NCI-H128 (cell line): ENCODE measurements at regions not wholly inside any gene's neighbourhood (a gene's known extent, or its start where the extent isn't known, plus 50 kb on each side); places are given as distances from the start of the nearest gene placed in this dataset.
"Not testable (repeated sequence)": the region's sequence is repeated elsewhere in the genome, so short reads cannot be mapped to it uniquely, and the experiment has no call there.

Experiments used
- DNase-seq: peaks from one replicate; lab custom pipeline; 2025; ENCODE audit not compliant: unreplicated experiment; lab: John Stamatoyannopoulos, UW

DNA sequence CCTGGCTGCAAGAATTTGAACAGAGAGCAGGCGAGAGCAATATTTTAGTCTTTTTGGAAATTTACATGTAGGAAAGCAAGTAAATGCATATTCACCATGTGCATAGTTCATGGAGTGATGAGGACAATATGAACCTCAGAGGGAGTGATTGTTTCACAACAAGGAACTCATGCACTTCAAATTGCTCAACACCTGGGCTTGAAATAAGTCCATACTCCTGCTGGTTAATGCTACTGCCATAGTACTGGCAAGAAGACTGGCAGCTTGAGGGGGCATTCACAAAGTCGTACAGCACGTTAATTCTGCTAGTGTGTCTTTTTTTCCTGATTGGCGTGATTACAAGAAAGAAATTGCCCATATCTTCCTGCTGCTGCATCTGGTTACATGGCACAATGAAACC, 267.6 kb downstream of the PCDH17 start:
- DNase-seq, result no peak

DNA sequence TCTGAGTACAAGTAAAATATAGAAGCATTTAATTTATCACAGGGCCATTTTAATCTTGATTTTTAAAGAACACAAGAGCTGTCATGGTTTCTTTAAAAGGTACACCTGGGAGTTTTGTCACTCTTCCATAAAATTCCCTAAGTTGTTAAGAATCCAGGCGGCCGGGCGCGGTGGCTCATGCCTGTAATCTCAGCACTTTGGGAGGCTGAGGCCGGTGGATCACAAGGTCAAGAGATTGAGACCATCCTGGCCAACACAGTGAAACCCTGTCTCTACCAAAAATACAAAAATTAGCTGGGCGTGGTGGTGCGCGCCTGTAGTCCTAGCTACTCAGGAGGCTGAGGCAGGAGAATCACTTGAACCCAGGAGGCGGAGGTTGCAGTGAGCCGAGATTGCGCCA, 278.3 kb downstream of the PCDH17 start:
- DNase-seq, result not testable (repeated sequence)

DNA sequence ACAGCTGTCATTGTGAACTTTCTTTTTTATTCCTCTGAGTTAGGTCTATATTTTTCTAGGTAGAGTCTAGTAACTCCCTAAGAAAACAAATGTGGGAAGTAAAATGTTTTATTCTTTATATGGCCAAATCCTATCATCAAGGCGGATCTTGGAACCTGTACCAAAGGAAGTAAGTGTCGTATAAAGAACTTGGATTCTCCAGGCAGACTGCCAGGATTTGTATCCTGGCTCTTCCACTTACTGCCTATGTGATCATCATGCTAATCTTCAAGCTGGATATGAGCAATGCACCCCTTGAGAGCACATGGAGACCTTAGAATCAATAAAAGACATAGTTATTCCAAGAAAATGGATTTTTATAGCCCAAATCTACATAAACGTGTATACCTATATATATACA, 286.5 kb downstream of the PCDH17 start:
- DNase-seq, result no peak

DNA sequence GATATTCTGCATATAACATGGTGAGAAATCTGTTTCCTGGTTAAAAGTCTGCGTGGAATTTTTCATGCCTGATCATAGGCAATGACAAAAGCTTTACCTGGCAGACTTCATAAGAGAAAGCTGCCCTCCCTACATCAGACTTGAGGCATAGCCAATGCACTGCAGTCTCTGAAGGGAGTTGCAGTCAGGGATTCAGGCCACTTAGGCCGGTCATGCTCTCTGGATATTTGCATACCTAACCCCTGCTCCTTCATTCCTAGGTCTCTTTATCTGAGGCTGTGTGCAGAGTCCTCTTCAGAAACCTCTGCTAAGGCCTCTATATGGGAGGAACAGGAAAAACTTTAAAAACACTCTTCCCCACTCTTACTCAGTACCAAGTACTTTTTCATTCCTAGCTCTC, 287.4 kb downstream of the PCDH17 start:
- no peak for DNase-seq

DNA sequence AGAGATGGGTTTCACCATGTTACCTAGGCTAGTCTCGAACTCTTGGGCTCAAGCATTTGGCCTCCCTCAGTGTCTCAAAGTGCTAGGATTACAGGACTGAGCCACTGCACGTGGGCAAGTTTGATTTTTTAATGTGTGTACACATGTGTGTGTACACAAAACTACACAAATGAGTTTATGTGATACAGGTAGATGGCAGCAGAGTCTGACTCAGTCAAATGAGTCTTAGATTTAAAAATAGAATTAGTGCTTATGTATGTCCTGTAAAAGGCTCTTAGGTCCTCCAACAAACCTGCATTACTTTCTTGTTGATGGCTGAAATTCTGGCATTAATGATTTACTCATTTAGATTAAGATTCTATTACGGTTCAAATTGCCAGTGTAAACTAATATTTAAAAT, 293.7 kb downstream of the PCDH17 start:
- DNase-seq, result no peak

DNA sequence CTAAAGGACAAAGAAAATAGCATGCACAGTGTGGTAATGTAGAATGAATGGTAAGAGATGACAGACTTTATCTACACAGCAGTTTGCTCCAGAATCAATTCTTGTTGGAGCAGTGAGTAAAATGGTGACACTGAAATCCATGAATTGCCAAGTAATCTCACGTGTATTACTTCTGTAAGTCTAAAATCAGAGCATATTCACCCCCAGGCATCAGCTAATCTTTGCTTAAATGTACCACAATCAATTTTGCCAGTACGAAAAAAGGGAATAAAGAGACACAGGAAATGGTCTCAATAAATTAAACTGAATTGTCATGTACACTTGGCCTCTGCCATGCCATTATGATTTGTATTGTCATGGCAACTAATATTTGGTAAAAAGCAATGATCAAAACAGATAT, 294.2 kb downstream of the PCDH17 start:
- DNase-seq, result no peak

DNA sequence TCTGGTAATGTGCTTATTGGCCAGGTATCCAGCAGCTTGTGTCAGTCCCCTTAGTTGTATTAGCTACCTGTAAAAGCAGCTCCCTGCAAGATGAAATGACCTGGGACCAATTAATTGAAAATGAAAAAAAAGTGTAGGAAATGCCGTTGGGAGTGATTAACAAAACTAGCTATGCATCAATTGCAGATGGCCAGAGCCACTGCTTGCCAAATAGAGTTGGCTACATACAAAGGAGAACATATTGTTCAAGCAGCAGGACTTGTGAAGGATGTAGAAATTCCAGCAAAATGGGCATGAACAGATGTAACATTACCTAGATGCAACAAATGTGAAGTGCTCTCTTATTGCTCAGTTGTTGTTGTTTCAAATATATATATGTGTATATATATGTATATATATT, 300.5 kb downstream of the PCDH17 start:
- DNase-seq, result no peak

DNA sequence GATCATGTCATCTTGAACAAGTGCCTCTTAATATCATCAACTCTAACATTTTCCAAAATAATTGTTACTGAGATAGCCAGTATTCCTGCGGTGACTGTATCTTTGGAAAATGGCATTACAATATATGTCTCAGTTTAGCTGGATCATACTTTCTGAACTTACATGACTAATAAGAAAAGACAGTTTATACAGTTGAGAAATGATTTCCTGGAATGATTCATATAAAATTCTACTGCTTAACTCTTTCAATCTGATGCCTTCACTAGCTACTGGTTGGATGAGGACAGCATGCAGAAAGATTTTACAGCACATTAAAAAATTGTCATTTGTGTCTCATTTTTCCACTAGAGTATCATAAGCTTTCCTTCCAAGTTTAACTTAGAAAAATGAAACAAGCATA, 302.1 kb downstream of the PCDH17 start:
- DNase-seq, result no peak

DNA sequence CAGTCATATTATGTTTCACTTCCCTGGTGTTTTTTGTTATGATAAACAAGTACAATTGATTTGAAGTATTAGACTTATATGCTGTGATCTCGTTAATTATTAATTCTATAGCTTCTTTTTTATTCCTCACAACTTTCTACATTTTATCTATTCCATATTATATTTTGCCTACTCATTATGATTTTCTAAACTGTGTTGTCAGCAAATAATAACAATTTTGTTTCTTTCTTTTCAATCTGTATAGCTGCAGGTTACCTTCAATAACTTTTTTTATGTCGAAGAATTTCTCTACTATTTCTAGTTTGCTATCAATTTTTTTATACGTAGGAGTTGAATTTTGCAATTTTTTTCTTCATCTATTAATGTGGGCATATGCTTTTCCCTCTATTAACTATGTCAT, 304.4 kb downstream of the PCDH17 start:
- DNase-seq, result no peak

DNA sequence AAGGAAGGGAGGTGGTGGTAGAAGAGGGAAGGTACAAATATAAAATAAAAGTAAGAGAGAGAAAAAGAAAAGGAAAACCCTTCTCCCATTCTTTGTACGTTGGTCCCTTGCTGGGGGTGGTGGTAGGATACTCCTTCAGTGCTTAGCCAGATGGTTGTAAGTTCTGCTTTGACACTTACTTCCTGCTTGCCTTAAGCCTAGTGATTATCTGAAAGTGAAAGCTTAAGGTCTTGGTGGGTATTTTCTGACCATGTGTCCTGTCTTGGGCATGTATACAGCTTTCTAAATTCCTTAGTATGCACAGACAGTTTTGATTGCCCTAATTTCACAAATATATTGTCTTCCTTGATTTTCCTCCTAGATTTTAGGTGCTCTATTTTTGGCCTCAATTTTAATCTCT, 314.8 kb downstream of the PCDH17 start:
- DNase-seq, result no peak

DNA sequence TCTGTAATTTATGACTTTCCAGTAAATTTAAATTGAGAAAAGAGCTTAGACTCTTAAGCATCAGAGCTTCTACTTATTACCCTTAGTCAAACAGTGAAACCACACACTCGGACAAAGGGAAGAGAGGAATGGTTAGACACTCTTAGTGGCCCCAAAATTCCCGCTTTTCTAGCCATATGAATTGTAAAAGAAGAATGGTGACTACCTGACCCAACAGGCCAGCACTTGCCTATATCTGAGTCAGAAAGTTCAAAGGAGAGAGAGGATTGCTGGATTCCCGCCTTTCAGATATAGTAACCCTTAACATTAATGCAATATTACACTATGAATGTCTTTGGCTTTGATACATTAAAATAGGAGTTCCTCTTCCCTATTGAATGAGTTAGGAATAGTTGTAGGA, 317.3 kb downstream of the PCDH17 start:
- no peak for DNase-seq

DNA sequence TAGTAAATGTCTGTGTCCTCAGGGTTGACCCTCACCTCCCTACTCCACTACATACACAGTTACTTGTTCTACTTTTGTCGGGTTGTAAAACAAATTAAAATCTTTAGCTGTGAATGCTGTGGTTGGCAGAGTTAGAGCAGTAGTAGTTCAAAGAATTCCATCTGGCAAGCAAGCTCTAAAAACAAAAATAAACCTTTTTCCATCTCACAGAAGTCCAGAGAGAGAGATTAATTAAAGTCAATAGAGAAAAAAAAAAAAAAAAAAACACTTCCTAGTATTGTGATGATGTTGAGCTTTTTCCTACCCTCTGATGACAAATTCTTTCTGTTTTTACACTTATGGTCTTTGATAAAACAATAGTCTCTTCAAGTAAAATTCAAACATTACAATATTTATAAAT, 338.4 kb downstream of the PCDH17 start:
- no peak for DNase-seq

DNA sequence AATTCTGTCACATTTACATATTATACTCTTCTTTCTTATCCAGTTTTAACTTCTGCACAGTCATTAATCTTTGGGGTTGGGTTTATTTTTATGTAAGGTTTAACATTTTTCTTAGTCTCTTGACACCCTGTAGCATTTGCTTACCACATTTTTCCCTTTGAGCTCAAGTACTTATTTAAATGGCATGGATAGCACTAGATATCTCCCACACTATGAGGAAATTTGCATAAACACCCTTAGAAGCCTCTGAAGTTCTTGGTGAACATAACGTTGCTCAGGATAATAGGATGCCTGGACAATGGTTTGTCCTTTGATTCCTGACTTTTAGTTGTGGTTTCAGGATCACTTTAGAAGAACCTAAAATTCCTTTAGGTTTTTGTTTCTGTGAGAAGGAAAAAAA, 338.9 kb downstream of the PCDH17 start:
- no peak for DNase-seq

DNA sequence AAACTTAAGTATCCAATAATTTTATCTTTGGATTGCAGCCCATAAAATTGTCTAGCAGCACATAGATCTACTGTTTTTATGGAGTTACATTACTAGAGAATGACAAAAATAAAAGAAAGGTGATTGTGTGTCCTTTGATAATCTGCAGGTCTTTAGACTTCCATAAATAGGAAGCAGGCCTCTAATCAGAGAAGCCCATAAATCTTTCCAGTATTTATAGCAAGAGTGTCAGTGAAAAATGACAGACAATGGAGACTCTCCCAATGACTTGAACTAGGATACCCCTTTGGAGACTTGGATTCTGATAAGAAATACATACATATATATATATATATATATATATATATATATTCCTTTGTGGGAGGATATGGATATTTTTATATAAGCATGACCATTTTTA, 351.2 kb downstream of the PCDH17 start:
- no peak for DNase-seq

DNA sequence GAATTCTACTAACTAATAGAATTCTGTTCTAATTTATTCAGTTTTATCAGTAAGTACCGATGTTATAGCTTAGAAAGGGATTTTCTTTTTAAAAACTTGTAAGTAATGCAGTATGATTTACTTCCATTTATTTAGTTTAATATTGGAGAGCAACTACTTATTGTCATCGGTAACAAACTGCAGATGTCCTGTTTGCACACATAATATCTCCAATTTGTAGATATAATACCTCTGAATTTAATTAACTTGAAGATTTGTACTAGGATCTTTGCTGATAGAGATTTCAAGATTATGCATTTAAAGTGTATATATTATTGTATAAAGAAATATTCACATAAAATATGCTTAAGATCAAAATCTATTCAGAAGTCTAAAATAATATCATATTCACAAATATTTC, 356.7 kb downstream of the PCDH17 start:
- no peak for DNase-seq

DNA sequence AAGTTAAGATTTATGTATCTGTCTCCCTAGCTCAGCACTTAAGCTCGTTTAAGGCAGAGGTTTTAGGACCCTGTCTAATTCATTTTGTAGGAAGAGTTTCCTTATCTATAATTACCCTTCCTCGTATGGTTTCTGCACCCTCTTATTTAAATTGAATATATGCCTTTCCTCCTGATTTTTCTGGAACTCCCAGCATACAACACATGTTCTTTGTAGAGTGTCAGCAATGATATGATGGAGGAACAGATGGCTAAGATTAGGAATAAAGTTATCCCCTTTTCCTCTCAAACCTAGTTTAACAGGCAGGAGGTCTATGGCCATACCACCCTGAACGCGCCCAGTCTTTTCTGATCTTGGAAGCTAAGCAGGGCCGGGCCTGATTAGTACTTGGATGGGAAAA, 359.5 kb downstream of the PCDH17 start:
- DNase-seq, result no peak

DNA sequence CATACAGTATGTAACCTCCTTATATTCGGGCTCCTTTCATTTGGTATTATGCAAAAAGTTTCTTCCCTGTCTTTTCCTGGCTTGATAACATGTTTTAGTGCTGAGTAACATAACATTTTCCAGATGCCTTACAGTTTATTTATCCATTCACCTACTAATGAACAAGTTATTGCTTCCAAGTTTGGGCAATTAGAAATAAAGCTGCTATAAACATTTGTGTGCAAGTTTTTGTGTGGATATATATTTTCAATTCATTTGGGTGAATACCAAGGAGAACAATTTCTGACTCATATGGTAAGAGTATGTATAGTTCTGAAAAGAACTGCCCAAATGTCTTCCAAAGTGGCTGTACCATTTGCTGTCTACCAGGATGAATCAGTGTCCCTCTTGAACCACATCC, 360.9 kb downstream of the PCDH17 start:
- DNase-seq, result no peak

DNA sequence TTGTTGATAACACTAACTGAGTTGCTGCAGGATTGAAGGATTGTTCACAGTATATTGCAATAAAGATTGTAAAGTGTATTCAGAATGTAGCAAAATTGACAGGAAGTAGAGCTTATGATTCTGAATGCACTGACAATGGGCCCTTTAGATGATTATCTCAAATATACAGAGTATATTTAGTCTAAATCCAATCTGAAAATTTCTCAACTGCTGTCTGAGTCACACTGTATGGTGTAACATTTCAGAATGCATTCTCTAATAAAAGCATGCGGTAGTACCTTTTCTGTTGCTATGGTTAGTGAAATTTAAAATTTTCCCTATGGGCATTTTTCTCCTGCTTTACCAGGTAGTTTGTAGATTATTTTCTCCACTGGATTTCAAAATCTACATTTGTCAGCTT, 365.2 kb downstream of the PCDH17 start:
- DNase-seq, result no peak

DNA sequence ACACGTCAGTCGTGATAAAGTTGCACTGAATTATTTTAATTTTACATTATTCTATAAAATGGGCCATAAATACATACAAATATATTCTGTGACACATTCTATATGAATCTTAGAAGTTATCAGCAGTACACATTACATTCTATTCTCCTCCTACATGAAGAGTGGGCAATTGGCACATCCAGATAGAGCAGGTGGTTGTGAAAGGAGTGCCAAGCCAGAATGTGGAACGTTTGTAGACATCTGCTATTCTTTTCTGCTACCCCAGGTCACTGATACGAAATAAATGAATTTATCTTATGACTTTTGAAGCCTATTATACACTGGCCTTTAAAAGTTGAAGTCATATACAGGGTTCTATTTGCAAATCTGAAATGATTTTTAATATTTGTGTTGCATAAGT, 373.2 kb downstream of the PCDH17 start:
- DNase-seq, result no peak

DNA sequence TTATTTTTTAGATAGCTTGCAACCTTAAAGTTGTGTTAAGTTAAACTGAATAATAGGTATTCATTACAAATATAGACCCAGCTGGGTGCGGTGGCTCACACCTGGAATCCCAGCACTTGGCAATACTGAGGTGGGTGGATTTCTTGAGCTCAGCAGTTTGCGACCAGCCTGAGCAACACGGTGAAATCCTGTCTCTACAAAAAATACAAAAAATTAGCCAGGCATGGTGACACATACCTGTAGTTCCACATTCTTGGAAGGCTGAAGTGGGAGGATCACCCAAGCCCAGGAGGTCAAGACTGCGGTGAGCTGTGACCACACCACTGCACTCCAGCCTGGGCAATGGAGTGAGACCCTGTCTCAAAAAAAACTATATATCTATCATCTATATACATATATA, 386.5 kb downstream of the PCDH17 start:
- DNase-seq, result no peak

DNA sequence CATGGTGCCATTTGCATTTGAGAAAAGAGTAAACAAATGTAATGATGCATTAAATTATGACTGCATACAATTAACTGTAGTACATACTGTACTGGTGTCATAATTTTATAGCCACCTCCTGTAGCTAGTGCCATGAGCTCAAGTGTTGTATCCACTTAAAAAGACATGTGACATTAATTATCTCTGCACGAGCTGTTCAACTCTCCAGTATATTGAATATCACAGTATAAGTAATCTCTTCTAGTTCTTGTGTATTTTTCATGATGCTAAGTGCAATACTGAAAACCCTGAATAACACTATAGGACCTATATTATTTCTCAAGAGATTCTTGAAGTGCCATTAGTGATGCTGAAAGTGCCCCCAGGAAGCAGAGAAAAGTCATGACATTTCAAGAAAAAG, 387.3 kb downstream of the PCDH17 start:
- peak; percentile 64 for DNase-seq

DNA sequence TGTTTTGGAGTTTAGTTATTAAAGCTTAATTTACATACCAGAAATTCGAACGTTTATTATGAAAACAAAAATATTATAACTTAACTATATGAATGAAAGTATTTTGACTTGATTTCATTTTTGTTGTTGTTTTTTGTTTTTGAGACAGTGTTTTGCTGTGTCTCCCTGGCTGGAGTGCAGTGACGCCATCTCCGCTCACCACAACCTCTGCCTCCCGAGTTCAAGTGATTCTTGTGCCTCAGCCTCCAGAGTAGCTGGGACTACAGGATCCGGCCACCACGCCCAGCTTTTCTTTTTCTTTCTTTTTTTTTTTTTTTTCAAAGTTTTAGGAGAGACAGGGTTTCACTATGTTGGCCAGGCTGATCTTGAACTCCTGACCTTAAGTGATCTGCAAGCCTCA, 392.6 kb downstream of the PCDH17 start:
- DNase-seq, result no peak

DNA sequence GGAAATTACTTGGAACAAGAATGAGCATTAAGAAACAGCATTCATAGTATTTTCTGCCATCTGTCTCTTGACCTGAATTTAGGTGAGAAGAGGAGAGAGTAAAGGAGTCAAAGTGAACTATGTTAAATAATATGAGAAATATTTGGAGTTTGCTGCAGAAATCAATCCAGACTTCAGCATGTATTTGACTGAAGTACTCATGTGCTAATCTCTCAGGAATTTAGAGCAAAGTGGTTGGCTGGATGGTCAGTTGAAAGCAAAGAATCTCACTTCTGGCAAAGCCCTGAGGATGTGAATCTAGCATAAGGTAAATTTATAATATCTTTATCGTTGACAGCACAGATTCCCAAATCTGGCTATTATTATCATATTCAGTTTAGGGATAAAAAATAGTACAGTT, 394.3 kb downstream of the PCDH17 start:
- DNase-seq, result no peak
